HG03039 (cell line): ENCODE measurements at regions not wholly inside any gene's neighbourhood (a gene's known extent, or its start where the extent isn't known, plus 50 kb on each side); places are given as distances from the start of the nearest gene placed in this dataset.

Experiments used
- ATAC-seq: cut with Tn5 transposase; IDR thresholded peaks from one replicate; pipeline ENCODE4 v1.9.1; 2021; ENCODE audit warnings: mild to moderate bottlenecking, moderate library complexity; ENCODE audit not compliant: unreplicated experiment

DNA sequence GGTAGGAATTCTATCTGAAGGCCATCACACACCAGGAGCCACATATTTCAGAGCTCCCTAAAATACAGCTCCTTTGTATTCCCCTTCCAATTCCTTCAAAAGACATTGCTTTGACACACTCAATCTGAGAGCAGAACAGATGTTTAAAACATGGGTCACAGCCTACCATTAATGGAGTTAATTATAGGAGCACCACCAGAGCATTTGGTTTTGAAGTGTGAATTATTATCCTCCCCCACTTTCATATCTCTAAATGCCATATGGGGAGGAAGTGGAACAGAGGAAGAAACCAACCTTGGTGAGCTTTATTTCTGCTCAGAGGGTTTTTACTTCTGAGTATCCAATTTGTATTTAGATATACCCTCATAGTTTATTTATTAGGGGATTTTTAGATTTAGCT lies 50.7 kb upstream of the TNFRSF21 start:
- no peak for ATAC-seq

DNA sequence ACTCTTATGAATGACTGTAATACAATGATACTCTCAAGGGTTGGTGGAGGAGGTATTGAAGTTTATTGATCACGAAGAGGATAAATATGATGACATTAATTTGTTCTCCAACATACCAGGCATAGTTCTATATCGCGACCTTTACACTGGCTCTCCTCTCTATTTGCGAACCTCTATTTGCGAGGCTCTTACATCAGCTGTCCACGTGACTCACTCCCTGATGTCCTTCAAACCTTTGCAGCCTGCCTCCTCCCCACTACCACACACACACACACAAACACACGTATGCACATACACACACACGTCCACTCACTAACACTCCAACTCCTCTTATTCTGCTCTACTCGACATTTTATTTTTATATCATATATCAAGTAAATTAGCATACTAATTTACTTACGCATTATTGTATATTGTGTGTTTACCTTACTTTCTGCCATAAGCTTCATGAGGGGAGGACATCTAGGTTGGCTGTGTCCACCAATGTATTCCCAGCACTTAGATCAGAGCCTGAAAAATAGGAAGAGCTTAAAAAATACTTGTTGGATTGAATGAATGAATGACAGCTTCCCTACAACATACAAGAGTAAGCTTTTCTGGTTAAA lies 53.3 kb upstream of the TNFRSF21 start:
- ATAC-seq: no peak

DNA sequence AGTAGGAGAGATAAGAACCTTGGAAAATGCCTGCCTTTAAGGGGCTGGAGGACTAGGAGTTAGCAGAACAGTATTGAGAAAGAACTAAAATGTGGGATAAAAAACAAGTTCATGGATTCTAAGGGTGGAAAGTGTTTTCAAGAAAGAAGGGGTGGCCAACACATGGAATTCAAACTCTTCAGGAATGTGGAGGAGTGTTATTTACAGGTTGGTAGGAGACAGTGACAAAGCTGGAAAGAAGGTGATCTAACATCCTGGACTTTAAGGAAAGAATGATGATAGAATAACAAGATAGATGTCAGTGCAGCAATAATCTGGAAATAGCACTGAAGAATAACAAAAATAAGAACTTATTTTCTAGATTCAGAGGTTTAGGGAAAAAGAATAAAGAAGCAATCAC lies 54.0 kb upstream of the TNFRSF21 start:
- ATAC-seq: no peak

DNA sequence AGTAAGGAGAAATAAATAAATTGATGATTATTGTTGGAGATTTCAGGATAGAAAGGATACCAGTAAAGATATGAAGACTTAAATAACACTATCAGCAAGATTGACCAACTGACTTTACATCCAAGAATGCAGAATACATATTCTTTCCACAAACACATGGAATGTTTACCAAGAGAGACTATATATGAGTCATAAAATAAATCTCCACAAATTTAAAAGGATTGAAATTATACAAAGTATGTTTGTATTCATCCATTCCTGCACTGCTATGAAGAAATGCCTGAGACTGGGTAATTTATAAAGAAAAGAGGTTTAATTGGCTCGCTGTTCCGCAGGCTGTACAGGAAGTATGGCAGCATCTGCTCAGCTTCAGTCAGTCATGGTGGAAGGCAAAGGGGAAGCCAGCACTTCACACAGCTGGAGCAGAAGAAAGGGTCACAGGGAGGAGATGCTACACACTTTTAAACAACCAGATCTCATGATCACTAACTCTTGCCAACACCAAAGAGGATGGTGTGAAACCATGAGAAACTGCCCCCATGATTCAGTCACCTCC lies 56.7 kb upstream of the TNFRSF21 start:
- no peak for ATAC-seq

DNA sequence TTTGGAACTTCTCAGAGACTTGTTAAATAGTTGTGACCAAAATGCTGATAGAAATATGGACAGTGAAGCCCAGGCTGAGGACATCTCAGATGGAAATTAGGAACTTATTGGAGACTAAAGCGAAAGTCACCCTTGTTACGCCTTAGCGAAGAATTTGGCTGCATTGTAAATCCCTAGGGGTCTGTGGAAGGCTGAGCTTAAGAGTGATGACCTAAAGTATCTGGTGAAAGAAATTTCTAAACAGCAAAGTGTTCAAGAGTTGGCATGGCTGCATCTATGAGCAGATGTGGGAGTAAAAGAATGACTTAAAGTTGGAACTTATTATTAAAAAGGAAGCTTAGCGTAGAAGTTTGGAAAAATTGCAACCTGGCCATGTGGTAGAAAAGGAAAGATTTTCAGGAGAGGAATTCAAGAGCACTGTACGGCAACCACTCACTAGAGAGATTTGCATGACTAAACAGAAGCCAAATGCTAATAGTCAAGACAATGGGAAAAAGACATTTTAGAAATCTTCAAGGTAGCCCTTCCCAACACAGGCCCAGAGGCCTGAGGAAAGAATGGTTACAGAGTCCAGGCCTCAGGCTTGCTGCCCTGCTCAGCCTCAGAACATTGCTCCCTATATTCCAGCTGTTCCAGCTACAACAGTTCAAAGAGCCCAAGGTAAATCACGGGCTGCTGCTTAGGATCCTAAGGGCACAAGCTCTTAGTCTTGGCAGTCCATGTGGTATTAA lies 61.6 kb upstream of the TNFRSF21 start:
- no peak for ATAC-seq

DNA sequence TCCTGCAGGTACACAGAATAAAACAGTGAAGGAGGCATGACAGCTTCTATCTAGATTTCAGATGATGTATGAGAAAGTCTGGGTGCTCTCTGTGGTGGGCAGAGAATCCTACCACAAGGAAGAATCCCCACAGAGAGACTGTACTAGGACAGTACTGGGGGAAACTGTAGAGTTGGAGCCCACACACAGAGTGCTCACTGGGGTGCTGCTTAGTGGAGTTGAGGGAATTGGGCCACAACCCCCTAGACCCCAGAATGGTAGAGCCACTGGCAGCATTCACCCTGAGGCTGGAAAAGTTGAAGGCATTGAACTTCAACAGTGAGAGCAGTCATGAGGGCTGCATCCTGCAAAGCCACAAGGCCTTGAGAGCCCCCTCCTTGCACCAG lies 62.2 kb upstream of the TNFRSF21 start:
- ATAC-seq: no peak

DNA sequence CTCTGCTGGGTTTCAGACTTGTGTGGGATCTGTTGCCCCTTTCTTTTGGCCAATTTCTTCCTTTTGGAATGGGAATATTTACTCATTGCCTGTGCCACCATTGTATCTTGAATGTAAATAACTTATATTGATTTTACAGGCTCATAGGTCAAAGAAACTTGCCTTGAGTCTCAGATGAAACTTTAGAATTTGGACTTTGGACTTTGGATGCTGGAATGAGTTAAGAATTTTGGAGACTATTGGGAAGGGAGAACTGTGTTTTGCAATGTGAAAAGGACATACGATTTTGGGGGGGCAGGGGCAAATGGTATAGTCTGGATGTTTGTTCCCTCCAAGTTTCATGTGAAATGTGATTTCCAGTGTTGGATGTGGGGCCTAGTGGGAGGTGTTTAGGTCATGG lies 62.6 kb upstream of the TNFRSF21 start:
- no peak for ATAC-seq

DNA sequence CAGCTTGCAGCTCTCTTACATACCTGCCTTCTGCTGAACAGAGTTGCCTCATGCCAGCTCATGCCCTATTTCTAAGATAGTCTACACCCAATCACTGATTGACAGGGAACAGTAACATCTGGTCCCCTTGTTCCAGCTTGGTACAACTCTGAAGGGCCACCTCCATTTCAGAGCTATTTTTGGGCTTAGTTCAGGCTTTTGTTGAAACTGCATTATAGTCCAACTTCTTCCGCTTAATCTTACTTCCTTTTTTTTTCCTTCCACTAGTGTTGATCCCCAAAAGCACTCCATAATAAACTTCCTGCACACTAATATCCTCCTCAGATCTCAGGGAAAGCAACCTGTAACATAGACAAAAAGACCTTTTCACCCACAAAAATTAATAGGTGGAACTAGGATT lies 65.7 kb upstream of the TNFRSF21 start:
- ATAC-seq: no peak

DNA sequence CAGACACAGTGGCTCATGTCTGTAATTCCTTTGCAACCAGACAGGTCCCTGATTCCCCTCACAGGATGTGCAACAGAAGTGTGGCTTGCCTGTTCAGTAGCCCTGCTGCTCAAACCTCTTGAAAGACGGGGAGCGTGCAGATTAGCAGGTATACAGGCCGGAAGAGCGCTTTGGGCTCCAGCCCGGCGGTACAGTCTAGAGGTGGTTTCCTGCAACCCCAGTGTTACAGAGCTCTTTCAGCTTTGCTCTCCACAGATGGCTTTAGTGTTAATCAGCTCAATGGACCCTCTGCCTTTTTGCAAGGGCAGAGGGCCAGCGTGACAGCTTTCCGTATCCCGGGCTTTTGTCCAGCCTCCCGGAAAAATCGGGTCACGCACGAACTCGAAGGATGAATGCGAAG lies 67.2 kb upstream of the TNFRSF21 start:
- no peak for ATAC-seq

DNA sequence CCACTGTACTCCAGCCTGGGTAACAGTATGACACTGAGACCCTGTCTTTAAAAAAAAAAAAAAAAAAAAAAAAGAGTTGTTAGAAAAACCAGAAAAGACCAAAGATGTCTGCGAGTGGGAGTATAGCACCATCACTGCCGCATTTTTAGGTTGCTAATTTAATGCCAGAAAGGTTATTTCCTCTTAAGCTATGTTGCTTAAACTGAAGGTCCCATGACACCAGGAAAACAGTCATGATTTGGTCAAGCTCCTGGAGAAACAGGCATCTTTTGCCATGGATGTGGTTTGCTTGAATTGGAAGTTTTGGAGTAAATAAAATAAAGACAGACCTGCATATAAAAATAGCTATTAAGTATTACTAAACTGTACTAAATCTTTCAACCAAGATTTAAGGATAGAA lies 68.3 kb upstream of the TNFRSF21 start:
- ATAC-seq: no peak

DNA sequence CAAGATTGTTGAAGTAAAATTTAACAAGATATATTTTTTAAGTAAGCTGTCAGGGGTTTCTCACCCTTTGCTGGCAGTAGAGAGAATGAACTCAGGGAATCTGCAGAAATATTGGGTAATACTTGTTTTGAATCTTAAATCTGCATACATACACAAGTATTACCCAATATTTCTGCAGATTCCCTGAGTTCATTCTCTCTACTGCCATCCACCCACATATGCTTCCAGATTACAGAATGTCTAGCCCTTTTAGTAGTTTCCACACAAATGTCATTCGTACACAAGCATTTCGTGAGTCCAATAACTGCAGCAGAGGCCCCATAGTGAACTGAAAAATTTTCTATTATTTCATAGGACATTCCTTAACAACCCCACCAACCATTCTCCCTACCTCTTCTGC lies 69.6 kb upstream of the TNFRSF21 start:
- no peak for ATAC-seq

DNA sequence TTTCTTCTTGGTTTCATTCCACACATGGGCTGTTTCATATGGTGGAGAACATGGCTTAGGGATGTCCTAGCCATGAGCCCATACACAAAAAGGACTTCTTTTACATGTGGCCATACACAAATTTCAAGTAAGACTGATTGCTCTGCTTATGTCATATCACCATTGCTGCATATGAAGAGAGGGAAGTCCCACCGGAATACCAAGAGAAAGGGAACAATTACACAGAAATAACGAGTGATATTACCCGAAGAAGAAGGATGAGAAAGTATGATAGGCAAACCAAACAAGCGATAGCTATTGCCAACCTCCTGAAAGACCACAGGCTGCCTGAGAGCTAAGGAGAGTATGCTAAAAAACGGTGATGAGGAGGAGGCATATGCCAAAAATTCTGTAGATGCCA lies 70.5 kb upstream of the TNFRSF21 start:
- no peak for ATAC-seq

DNA sequence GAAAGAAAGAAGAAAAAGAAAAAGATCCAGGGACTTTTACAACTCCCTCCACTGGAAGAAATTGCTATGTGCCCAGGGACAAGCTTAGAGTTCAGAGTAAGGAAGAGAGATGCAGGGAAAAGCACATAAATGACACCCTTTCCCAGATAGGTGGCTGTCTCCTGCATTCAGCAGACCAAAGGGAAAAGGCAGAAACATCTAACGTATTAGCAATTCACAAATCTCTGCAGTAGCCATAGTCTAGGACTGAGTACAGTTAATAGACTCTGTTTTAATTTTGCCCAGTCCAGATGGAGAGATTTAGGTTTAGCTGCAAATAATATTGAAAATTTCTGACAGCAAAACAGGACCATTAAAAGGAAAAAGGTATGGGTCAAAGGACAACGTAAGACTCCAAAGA lies 71.3 kb upstream of the TNFRSF21 start:
- no peak for ATAC-seq

DNA sequence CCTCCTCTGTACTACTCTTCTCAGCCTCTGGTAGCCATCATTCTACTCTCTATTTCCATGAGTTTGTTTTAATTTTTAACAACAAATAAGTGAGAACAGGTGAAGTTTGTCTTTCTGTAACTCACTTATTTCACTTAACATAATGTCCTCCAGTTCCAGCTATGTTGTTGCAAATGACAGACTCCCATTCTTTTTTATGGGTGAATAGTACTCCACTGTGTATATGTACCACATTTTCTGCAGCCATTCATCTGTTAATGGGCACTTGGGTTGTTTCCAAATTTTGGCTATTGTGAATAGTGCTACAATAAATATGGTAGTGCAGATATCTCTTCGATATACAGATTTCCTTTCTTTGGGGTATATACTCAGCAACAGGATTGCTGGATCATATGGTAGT lies 73.7 kb upstream of the TNFRSF21 start:
- no peak for ATAC-seq

DNA sequence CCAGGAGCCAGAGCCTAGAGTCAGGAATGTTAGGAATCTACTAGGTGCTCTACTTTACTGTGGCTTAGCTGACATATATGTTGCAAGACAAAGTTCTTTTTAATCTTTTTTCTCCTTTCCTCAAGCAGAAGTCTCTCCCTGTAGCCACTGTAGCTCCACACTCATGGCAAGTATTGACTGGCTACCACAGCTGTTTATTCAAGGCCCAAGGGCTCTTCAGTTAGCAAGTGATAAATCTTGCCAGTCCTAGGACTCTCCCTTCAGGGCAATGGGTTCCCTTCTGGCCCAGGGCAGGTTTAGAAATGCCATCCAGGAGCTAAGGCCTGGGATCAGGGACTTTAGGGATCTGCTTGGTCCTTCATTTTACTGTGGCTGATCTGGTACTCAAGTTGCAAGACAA lies 82.0 kb upstream of the TNFRSF21 start:
- ATAC-seq: no peak

DNA sequence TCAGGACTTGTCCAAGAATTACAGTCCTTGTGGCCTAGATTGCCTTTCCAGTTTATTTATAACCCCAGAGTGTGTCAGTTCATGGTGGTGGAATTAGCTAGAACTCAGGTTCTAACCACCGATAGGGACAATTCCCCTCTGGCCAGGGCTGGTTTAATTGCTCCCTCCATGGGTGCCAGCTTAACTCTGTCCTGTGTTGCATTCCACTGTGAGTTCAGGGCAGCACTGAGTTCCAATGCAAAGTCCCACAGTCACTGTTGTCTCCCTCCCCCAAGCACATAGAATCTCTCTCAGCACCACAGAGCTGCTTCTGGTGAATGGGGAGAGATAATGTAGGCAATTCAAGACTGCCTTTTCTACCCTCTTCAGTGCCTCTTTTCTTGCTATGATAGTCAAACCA lies 82.5 kb upstream of the TNFRSF21 start:
- no peak for ATAC-seq

DNA sequence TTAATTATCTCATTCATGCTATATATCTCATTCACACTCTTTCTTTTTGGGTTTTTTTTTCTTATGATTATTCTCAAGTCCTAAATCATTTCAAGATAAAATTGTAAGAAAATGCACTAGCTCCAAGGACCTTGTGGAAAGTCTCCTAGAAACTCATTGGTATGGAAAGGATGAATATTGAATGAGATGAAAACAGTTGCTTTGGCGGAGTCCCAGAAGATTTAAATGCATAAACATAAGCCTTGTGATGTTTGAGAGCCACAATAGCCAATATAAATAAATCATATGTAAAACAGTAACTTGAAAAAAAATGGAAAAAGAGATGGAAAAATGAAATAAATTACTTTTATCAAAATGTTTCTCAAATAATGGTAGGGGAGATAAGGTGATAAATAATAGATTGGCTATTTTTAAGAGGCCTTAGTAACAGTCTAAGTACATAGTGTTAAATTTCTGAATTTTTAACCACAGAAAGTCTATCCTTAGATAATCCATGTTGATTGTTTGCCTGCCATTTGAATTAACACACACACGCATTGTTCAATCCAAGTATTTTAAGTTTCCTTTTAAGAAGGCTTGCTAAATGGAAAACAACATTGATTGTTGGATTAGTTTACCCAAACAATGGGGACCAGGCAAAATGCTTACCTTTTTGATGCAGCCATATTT lies 81.1 kb upstream of the CD2AP start:
- no peak for ATAC-seq

DNA sequence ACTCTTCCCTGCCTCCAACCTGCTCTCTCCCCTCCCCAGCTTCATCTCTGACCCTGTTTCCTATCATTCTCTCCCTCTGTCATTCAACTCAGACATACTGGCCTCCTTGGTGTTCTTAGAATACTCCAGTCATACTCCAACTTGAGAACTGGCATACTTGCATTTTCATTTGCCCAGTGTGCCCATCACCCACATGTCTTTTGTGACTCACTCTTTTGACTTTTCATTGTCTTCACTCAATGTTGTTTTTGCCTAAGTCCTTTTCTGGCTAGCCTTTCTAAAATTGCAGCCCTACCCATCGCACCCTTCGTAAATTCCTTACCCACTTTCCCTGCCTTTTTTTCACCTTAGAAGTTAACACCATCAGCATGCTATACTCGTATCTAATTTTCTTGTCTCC lies 77.0 kb upstream of the CD2AP start:
- no peak for ATAC-seq

DNA sequence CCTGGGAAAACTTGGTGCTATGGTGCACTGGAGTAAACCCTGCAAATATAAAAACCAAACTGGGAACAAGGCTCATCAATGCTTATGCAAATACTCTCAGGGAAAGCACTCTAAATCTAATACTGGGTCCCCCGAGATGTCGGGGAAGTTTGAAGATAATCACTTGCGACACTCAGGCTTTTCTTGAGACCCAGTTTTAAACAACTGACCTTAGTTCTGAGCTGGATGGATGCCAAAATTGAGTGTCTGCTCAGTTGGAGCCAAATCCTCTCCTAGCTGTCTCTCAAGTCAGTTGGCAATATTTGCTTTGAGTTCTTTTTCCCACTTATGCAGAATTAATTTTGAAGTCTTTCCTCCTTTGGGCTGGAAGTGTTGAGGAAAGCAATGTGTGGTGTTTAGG lies 75.5 kb upstream of the CD2AP start:
- ATAC-seq: no peak

DNA sequence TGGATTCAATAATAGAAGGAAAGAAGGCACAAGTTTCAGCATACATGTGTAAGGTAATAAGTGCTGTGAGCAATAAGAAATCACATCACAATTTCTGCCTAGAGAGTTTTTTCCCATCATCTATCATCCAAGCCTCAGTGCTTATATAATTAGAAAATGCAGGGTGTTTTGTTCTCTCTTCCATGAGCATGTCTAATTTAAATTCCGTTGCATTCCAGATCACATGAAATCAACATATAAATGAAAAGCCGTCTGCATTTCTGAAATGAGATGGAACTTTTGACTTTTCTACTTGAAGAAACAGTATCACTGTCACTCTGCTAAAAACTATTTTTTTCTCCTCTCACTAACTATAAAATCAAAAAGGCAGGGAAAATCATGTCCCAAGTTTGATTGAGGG lies 74.5 kb upstream of the CD2AP start:
- ATAC-seq: no peak

DNA sequence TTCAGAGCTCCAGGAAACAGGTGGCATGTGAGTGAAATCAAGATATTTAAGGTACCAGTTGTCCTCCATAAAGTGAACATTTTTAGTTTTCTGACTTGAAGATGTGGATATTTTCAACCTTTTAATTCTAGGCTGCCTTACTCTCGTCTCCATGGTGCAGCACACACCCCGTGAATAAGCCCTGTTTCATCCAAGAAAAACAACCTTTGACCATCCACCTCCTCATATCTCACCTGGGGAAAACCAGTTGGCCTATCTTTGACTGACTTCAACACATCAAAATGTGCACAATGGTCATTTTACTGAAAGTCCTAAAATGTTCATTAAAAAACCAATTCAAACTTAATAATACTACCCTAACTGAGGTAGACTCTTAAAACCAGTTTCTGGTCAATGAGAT lies 73.8 kb upstream of the CD2AP start:
- ATAC-seq: no peak

DNA sequence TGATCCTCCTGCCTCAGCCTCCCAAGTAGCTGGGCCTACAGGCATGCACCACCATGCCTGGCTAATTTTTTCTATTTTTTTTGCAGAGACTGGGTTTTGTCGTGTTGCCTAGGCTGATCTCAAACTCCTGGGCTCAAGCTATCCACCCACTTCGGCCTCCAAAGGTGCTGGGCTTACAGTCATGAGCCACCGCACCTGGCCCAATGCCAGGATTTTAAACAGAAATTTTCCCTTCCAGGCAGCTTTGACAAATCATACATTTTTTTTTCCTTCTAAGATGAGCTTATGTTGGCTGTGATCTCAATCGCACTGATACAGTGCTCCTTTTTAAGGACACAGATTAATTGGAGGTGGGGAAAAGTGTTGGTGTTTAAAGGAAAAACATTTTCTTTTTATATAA lies 73.2 kb upstream of the CD2AP start:
- ATAC-seq: no peak
